ENCODE measurements at regions not wholly inside any gene's neighbourhood (a gene's known extent, or its start where the extent isn't known, plus 50 kb on each side); places are given as distances from the start of the nearest gene placed in this dataset.

DNA sequence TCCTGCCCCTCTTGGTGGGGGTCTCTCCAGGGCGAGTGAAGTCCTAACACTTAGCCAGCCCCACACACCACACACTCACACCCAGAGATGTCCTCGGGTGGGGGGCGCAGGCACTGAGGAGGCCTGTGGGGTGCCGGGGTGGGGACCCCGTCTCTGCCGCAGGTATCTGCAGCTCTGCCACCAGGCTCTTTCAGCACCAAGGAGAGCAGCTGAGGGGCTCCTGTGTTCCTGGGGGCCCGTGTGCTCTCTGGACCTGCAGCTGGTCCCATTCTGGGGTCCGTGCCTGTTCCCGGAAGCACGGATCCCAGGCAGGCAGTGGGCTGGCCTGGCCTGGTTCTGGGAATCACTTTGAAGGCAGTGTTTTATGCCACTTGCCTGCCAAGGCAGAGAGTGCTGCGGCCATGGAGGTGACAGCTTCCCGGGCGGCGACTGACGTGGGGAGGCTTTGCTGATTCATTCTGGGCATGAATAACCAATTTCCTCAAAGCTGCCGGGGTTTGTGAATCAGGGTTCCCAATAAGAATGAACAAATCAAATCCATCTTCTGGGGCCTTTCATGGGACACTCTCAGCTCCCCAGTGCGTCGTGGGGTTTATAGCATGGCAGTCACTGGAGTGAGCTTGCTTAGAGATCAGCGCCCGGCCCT, 54.4 kb upstream of the SLCO4A1 start:
- peak; percentile 36 for DNase-seq

DNA sequence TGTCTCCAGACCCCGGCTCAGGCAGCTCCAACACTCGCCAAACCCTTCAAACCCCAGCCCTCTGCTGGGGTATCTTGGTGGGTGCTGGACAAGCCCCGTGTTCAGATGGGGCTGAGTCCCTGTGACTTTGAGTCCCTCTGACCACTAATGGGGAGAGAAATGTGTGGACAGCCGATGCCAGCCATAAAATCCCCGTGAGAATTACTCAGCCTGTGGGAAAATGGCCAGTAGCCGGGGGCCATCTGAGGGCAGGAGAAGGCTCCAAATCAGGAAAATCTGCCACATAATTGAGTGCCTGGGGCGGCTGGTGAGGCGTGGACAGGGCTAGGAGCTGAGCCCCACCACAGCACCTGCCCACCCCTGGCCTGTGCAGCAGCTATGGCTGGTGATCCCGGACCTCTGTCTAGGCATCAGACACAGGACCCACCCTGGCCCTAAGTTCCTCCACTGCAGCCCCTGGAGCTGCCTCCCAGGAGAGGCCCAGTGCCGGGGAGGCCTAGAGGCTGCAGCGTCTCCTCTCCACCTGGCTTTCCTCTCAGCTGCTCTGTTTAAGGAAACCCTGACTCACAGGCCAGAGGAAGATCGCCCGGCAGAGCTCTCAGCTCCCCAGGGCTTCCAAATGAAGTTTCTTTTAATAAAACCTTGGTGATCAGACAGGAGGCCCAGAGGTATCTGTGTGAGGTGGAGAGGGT, 53.7 kb upstream of the SLCO4A1 start:
- TF ChIP-seq, protein P1, sequence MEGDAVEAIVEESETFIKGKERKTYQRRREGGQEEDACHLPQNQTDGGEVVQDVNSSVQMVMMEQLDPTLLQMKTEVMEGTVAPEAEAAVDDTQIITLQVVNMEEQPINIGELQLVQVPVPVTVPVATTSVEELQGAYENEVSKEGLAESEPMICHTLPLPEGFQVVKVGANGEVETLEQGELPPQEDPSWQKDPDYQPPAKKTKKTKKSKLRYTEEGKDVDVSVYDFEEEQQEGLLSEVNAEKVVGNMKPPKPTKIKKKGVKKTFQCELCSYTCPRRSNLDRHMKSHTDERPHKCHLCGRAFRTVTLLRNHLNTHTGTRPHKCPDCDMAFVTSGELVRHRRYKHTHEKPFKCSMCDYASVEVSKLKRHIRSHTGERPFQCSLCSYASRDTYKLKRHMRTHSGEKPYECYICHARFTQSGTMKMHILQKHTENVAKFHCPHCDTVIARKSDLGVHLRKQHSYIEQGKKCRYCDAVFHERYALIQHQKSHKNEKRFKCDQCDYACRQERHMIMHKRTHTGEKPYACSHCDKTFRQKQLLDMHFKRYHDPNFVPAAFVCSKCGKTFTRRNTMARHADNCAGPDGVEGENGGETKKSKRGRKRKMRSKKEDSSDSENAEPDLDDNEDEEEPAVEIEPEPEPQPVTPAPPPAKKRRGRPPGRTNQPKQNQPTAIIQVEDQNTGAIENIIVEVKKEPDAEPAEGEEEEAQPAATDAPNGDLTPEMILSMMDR (IDR thresholded peaks at IDR 0.05) = no peak
- H3K36me3 Mint-ChIP-seq (ENCODE audit: low read depth) = no peaks in the 10 kb centered on the region
- POLR2A ChIA-PET = no interaction called here
- no peak overlapping the region for H3K27ac Mint-ChIP-seq
- no peaks in the 10 kb centered on the region for H3K4me1 Mint-ChIP-seq (ENCODE audit: low read depth)
- CTCF ChIA-PET = interaction anchor here (1.1 kb wide), 1 partner anchor 203 kb away, joined by 3 read pairs; no protein-coding TSS in a partner anchor
- no peak for DNase-seq
- no peak overlapping the region for H3K4me3 Mint-ChIP-seq
- no peak for ATAC-seq
- no peaks in the 10 kb centered on the region for H3K9me3 Mint-ChIP-seq
- intact Hi-C loops (cut with micrococcal nuclease) = no loop called here
- peaks cover 19% of the 10 kb centered on the region for H3K27me3 Mint-ChIP-seq

More for the DNA sequence above, 54.4 kb upstream of the SLCO4A1 start:
- intact Hi-C loops (cut with micrococcal nuclease) = no loop called here
- no peak overlapping the region for H3K27ac Mint-ChIP-seq
- H3K4me1 Mint-ChIP-seq (ENCODE audit: low read depth) = no peaks in the 10 kb centered on the region
- H3K27me3 Mint-ChIP-seq = peaks cover 20% of the 10 kb centered on the region
- H3K9me3 Mint-ChIP-seq = no peaks in the 10 kb centered on the region
- peak; percentile 37 for ATAC-seq
- H3K4me3 Mint-ChIP-seq = no peak overlapping the region
- no peaks in the 10 kb centered on the region for H3K36me3 Mint-ChIP-seq (ENCODE audit: low read depth)
- ChIA-PET CTCF (interaction anchor here (1.1 kb wide), 1 partner anchor 204 kb away, joined by 3 read pairs; no protein-coding TSS in a partner anchor), POLR2A (no interaction called here)
- TF ChIP-seq, protein P1 (IDR thresholded peaks at IDR 0.05) = no peak

DNA sequence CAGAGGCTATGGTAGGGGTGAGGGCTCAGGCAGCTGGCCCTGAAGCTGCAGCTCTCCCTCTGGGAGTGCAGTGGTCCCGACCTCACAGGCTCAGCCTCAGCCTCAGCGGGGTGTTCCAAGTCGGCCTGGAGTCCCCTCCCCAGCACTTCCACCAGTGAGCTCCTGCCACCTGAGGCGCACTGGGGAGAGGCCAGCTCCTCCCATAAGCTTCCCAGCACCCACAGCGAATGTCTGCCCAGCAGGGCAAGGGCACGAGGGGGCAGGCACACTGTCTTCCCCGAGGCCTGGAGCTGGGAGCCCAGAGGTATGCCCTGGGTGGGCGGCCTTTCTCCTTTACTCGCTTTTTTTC, 53.2 kb upstream of the SLCO4A1 start:
- TF ChIP-seq, protein P1 (IDR thresholded peaks at IDR 0.05) = no peak
- no peak overlapping the region for H3K4me3 Mint-ChIP-seq
- H3K36me3 Mint-ChIP-seq (ENCODE audit: low read depth) = no peaks in the 10 kb centered on the region
- ChIA-PET POLR2A (no interaction called here), CTCF (no interaction called here)
- no peak overlapping the region for H3K27ac Mint-ChIP-seq
- DNase-seq (no peak), ATAC-seq (no peak)
- peaks cover 17% of the 10 kb centered on the region for H3K27me3 Mint-ChIP-seq
- intact Hi-C loops (cut with micrococcal nuclease) = no loop called here
- H3K4me1 Mint-ChIP-seq (ENCODE audit: low read depth) = no peaks in the 10 kb centered on the region
- no peaks in the 10 kb centered on the region for H3K9me3 Mint-ChIP-seq

DNA sequence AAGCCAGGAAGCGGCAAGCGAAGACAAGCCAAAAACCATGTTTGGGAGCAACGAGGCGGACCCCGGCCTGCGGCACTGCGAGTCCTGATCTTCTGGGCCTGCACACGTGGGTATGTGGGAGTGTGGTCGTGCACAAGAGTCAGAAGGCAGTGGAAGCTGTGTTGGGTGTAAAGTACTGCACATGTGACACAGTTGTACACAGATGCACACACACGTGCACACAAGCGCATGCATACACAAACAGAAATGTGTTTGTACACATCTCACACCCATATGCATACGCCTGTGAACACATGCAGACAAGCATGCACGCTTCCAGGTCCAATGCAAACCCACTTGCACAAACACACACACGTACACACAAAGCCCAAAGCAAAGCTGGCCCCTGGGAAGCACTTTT, 52.6 kb upstream of the SLCO4A1 start:
- H3K27ac Mint-ChIP-seq = no peak overlapping the region
- no peaks in the 10 kb centered on the region for H3K36me3 Mint-ChIP-seq (ENCODE audit: low read depth)
- no peak for ATAC-seq
- H3K27me3 Mint-ChIP-seq = peaks cover 17% of the 10 kb centered on the region
- no peaks in the 10 kb centered on the region for H3K4me1 Mint-ChIP-seq (ENCODE audit: low read depth)
- POLR2A ChIA-PET = no interaction called here
- H3K4me3 Mint-ChIP-seq = no peak overlapping the region
- CTCF ChIA-PET = no interaction called here
- no peaks in the 10 kb centered on the region for H3K9me3 Mint-ChIP-seq
- TF ChIP-seq, protein P1 (IDR thresholded peaks at IDR 0.05) = no peak
- DNase-seq = no peak
- intact Hi-C loops (cut with micrococcal nuclease) = no loop called here

DNA sequence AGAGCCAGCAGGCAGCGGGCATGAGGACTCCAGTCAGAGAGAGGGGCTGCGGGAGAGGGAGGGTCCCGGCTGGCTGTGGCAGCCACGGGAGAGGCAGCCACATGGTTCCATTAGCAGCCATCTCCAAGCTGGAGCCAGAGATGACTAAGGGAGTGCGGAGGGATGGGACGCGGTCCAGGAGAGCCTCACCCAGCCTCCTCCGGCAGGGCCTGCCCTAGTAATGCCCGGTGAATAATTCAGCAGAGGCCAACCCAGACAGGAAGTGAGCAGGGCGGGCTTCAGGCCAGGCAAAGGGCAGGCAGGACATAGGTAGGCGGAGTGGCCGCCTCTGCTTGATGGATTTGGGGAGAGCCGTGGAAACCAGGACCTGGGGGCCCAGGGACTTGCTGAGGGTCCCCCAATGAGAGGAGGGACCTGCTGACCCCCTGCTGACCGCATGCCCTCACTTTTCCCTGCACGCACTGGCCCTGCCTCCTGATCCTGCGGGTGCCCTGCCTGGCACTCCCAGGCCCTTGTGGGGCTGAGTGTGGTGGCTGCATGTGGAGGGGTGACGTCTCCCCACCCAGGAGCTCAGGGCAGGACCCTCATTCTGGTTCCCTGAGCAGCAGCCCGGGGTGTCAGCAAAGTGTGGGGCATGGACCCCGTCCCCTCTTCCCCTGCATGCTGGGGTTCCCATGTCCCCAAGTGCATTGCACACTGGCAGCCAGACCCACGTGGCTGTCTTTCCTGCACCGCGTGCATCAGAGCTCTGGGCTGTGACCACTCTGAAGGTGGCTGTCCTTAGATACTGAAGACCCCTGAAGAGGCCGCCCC, 51.8 kb upstream of the SLCO4A1 start:
- CTCF ChIA-PET = no interaction called here

More for the DNA sequence above, 51.8 kb upstream of the SLCO4A1 start:
- no peak for ATAC-seq
- intact Hi-C loops (cut with micrococcal nuclease) = no loop called here
- POLR2A ChIA-PET = no interaction called here
- no peak for DNase-seq
- Mint-ChIP-seq H3K4me1 (ENCODE audit: low read depth) (no peaks in the 10 kb centered on the region), H3K9me3 (no peaks in the 10 kb centered on the region), H3K36me3 (ENCODE audit: low read depth) (no peaks in the 10 kb centered on the region), H3K4me3 (no peak overlapping the region), H3K27ac (no peak overlapping the region), H3K27me3 (peaks cover 18% of the 10 kb centered on the region)
- TF ChIP-seq, protein P1 (IDR thresholded peaks at IDR 0.05) = no peak

Measured in activated CD8-positive, alpha-beta T cell treated with anti-CD3 and anti-CD28 coated beads for 36 hours (primary cell).